HCT116 (cell line): ENCODE measurements at regions not wholly inside any gene's neighbourhood (a gene's known extent, or its start where the extent isn't known, plus 50 kb on each side); places are given as distances from the start of the nearest gene placed in this dataset.

Experiments
- ATAC-seq: fragments of 200-7000 bp; cut with Tn5 transposase; 2 replicates; pipeline ENCODE4 v1.9.1; 2020; ENCODE audit warnings: mild to moderate bottlenecking, moderate library complexity
- BruUV-seq: library from RNA; stranded (reverse); fragments of 400-500 nt; replicated peaks from 2 replicates; lab custom pipeline; 2021; lab: Mats Ljungman, UMichigan
- CTCF ChIA-PET: fragments of 300-600 bp; sonication (Branson Sonifier 250); formaldehyde crosslinking; loops from one replicate; lab custom pipeline; 2021; ENCODE audit warnings: antibody characterized with exemption; lab: Charles Lee
- POLR2A ChIA-PET: fragments of 300-600, 350-600 bp; sonication (Branson Sonifier 250); formaldehyde crosslinking; loops from one replicate; lab custom pipeline; 2021; ENCODE audit warnings: antibody characterized with exemption; lab: Charles Lee
- RAD21 ChIA-PET, 2 experiments: fragments of 300-600 bp; sonication (Branson Sonifier 250); formaldehyde crosslinking; loops; one replicate each; lab custom pipeline; 2023; ENCODE audit warnings: low total read pairs in 2 of 2; ENCODE audit not compliant: uncharacterized antibody in 2 of 2, unreplicated experiment in 2 of 2, low non-redundant PET in 1 of 2; lab: Charles Lee
- DNase-seq: peaks from one replicate; pipeline ENCODE4 v3.0.0-alpha.2; 2010; ENCODE audit warnings: low read depth, low spot score
- H2AFZ ChIP-seq: fragments of 200-600 bp; shearing (Covaris generic), sonication (generic); 2 replicates; pipeline ENCODE4 v1.6.1; 2017; ENCODE audit warnings: low read depth, mixed run types, mixed read lengths, antibody characterized with exemption, low read length; ENCODE audit not compliant: poor library complexity, severe bottlenecking
- H3K27ac ChIP-seq: 2 replicates; pipeline ENCODE4 v1.5.1; 2012; ENCODE audit warnings: low read depth, low read length
- H3K27me3 ChIP-seq: fragments of 200-600 bp; sonication (generic); 2 replicates; pipeline ENCODE4 v1.6.1; 2016; ENCODE audit warnings: mixed run types, low read length, mixed read lengths; ENCODE audit not compliant: insufficient read depth
- H3K36me3 ChIP-seq, 2 experiments: fragments of 200-500 bp in 1 of 2; fragments of 200-600 bp in 1 of 2; sonication (Bioruptor generic) in 1 of 2; sonication (generic) in 1 of 2; 2 replicates each; pipeline versions ENCODE4 v1.5.1 to v1.6.1; 2014 to 2016; ENCODE audit warnings: low read length in 2 of 2, inconsistent platforms in 1 of 2, mixed read lengths in 1 of 2, mixed run types in 1 of 2; ENCODE audit not compliant: insufficient read depth in 2 of 2, control insufficient read depth in 1 of 2
- H3K4me1 ChIP-seq, 2 experiments: fragments of 200-600 bp in 1 of 2; sonication (generic) in 1 of 2; 2 replicates each; pipeline versions ENCODE4 v1.5.1 to v1.6.1; 2012 to 2017; ENCODE audit warnings: low read length in 2 of 2, inconsistent platforms in 1 of 2, mild to moderate bottlenecking in 1 of 2, mixed read lengths in 1 of 2, mixed run types in 1 of 2, moderate library complexity in 1 of 2; ENCODE audit not compliant: insufficient read depth in 2 of 2, control insufficient read depth in 1 of 2
- H3K4me2 ChIP-seq: fragments of 200-600 bp; sonication (generic); 2 replicates; pipeline ENCODE4 v1.6.1; 2017; ENCODE audit warnings: mixed run types, low read length, mixed read lengths
- H3K4me3 ChIP-seq, 2 experiments: fragments of 200-600 bp in 1 of 2; sonication (generic) in 1 of 2; replicated peaks in 1 of 2; 2 replicates each; pipeline ENCODE4 v1.5.1; 2011 to 2016; ENCODE audit warnings: low read length in 2 of 2, control low read depth in 1 of 2, low read depth in 1 of 2, mild to moderate bottlenecking in 1 of 2, mixed read lengths in 1 of 2, mixed run types in 1 of 2
- H3K79me2 ChIP-seq: fragments of 200-600 bp; sonication (generic); 2 replicates; pipeline ENCODE4 v1.6.1; 2017; ENCODE audit warnings: mild to moderate bottlenecking, mixed run types, low read length, moderate library complexity, mixed read lengths; ENCODE audit not compliant: insufficient read depth
- H3K9ac ChIP-seq: fragments of 200-600 bp; sonication (generic); 2 replicates; pipeline ENCODE4 v1.6.1; 2016; ENCODE audit warnings: low read length, mixed read lengths
- H3K9me2 ChIP-seq: fragments of 200-600 bp; sonication (generic), shearing (Covaris generic); 2 replicates; pipeline ENCODE4 v1.6.1; 2017; ENCODE audit warnings: mixed run types, mild to moderate bottlenecking, moderate library complexity; ENCODE audit not compliant: insufficient read depth
- H3K9me3 ChIP-seq, 2 experiments: fragments of 200-500 bp in 1 of 2; fragments of 200-600 bp in 1 of 2; sonication (Bioruptor generic) in 1 of 2; sonication (generic) in 1 of 2; 2 replicates each; pipeline ENCODE4 v1.6.1; 2014 to 2017; ENCODE audit warnings: low read length in 2 of 2, mixed read lengths in 2 of 2, inconsistent platforms in 1 of 2, low read depth in 1 of 2, mild to moderate bottlenecking in 1 of 2, mixed run types in 1 of 2, moderate library complexity in 1 of 2; ENCODE audit not compliant: control insufficient read depth in 1 of 2, insufficient read depth in 1 of 2
- H4K20me1 ChIP-seq: fragments of 200-600 bp; sonication (generic), shearing (Covaris generic); 2 replicates; pipeline ENCODE4 v1.6.1; 2017; ENCODE audit warnings: mixed run types, mild to moderate bottlenecking, moderate library complexity; ENCODE audit not compliant: insufficient read depth
- CBX3 ChIP-seq: IDR thresholded peaks from 2 replicates; pipeline ENCODE4 v1.6.1; 2012; ENCODE audit warnings: low read depth
- CEBPB ChIP-seq: IDR thresholded peaks from 2 replicates; pipeline ENCODE4 v1.6.1; 2012; ENCODE audit warnings: low read depth
- ELF1 ChIP-seq: IDR thresholded peaks from 2 replicates; pipeline ENCODE4 v1.6.1; 2012; ENCODE audit warnings: low read depth, borderline replicate concordance
- EZH2 ChIP-seq: fragments of 200-600 bp; sonication (generic); IDR thresholded peaks from 2 replicates; pipeline ENCODE4 v1.6.1; 2017; ENCODE audit warnings: antibody characterized with exemption, mixed run types
- EZH2phosphoT487 ChIP-seq: fragments of 200-600 bp; IDR thresholded peaks from 2 replicates; pipeline ENCODE4 v1.6.1; 2018; ENCODE audit warnings: antibody characterized with exemption, borderline replicate concordance
- FOSL1 ChIP-seq: IDR thresholded peaks from 2 replicates; pipeline ENCODE4 v1.6.1; 2012; ENCODE audit warnings: low read depth
- JUND ChIP-seq: IDR thresholded peaks from 2 replicates; pipeline ENCODE4 v1.6.1; 2012
- POLR2AphosphoS5 ChIP-seq: IDR thresholded peaks from 2 replicates; pipeline ENCODE4 v1.6.1; 2011; ENCODE audit warnings: mild to moderate bottlenecking, low read depth, low read length, moderate library complexity
- SIN3A ChIP-seq: IDR thresholded peaks from 2 replicates; pipeline ENCODE4 v1.6.1; 2012; ENCODE audit warnings: low read depth
- SP1 ChIP-seq: IDR thresholded peaks from 2 replicates; pipeline ENCODE4 v1.6.1; 2012; ENCODE audit warnings: low read depth
- SRF ChIP-seq: IDR thresholded peaks from 2 replicates; pipeline ENCODE4 v1.6.1; 2012; ENCODE audit warnings: low read depth
- TCF7L2 ChIP-seq: IDR thresholded peaks from 2 replicates; pipeline ENCODE4 v1.7.0; 2011; ENCODE audit warnings: borderline replicate concordance, inconsistent platforms; ENCODE audit not compliant: insufficient read depth, insufficient read length; ENCODE audit errors: extremely low read depth
- YY1 ChIP-seq: IDR thresholded peaks from 2 replicates; pipeline ENCODE4 v1.6.1; 2011; ENCODE audit warnings: low read length, low read depth, moderate library complexity, mild to moderate bottlenecking; ENCODE audit not compliant: insufficient replicate concordance; ENCODE audit errors: extremely low read depth
- ZNF274 ChIP-seq: fragments of 200-500 bp; sonication (Bioruptor generic); IDR thresholded peaks from 2 replicates; pipeline ENCODE4 v1.6.1; 2014; ENCODE audit warnings: mild to moderate bottlenecking, low read depth, low read length, inconsistent platforms
- intact Hi-C: fragments of 100-400 bp; cut with micrococcal nuclease; formaldehyde crosslinking; loops from 2 replicates; pipeline ENCODE4 v1.10.0; 2022
- TF ChIP-seq, protein P1 (sequence below): IDR thresholded peaks from 2 replicates; pipeline ENCODE4 v1.6.1; 2012
- TF ChIP-seq, protein P2 (sequence below), 3 experiments: fragments of 200-600 bp in 1 of 3; sonication (generic) in 1 of 3; IDR thresholded peaks in 2 of 3; conservative IDR thresholded peaks in 1 of 3; 2 replicates each; pipeline ENCODE4 v1.5.1; 2012 to 2017; ENCODE audit warnings: low read depth in 2 of 3, low read length in 2 of 3, antibody characterized with exemption in 1 of 3, borderline replicate concordance in 1 of 3, control low read depth in 1 of 3, mild to moderate bottlenecking in 1 of 3, mixed read lengths in 1 of 3, mixed run types in 1 of 3, moderate library complexity in 1 of 3; ENCODE audit not compliant: insufficient read depth in 1 of 3
- TF ChIP-seq, protein P3 (sequence below): IDR thresholded peaks from 2 replicates; pipeline ENCODE4 v1.6.1; 2012
- TF ChIP-seq, protein P4 (sequence below): IDR thresholded peaks from 2 replicates; pipeline ENCODE4 v1.6.1; 2011; ENCODE audit warnings: mild to moderate bottlenecking, low read length, moderate library complexity; ENCODE audit not compliant: insufficient replicate concordance; ENCODE audit errors: extremely low read depth

DNA sequence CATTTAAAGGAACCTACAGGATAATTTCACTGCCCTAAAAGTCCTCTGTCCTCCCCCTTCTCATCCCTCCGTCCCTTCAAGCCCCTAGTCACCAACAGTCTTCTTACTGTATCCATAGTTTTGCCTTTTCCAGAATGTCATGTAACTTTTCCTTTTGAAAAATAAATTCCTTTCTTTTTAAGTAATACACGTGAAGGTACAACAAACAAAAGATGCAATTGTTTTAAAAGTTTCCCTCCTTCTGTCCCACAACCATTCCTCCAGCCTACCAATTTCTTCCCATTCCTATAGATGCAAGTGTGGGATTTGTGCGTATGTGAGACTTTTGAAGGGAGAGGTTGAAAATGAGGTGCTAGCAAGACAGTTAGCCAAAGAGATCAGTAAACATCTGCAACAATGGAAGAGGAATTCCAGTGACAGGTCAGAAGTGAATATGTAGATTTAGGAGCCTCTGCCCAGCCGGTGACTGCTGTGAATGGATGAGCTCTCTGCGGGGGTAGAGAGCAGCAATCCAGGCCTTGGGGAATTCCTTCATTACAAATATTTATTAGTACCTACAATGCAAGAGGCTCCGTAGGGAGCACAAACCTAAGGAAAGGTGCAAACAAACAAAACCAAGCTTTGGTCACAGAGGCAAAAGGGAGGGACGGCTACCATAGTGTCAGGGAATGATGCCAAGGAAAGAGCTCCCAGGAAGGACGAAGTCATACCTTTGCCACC lies 243.6 kb downstream of the SKIDA1 start (continued):
- no peak for TF ChIP-seq ELF1
- TF ChIP-seq SP1: no peak
- TF ChIP-seq POLR2AphosphoS5: no peak

DNA sequence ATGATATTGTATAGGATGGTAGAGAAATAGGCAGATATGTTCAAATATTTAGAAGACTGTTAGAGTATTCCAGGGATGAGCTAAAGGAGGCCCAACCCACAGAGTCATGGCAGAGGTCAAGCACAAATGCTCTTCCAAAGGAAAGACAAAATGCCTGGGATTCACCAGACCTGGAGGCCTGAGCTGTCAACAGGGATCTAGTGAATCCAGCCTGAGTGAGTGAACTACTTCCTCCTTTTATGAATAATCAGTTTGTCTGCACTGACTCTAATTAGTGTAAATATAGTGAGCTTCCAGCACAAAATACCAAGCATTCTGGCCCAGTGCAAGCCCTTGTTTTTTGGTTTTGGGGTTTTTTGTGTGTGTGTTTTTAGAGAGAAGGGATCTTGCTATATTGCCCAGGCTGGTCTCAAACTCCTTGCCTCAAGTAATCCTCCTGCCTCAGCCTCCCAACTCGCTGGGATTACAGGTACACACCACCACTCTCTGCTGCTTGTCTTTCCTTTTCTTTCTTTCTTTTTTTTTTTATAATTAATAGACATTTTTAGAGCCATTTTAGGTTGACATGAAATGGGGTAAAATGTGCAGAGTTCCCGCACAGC lies 244.4 kb downstream of the SKIDA1 start:
- Histone ChIP-seq H3K9ac (no peak overlapping the region), H3K4me2 (no peak overlapping the region), H3K27ac (no peak overlapping the region), H4K20me1 (no peaks in the 10 kb centered on the region), H3K4me3 (no peak overlapping the region), H3K36me3 (no peaks in the 10 kb centered on the region), H3K9me2 (no peaks in the 10 kb centered on the region), H3K27me3 (no peaks in the 10 kb centered on the region), H3K4me1 (peaks cover 16 to 48% of the 10 kb centered on the region in 2 experiments), H2AFZ (peak overlapping the region; percentile 53), H3K9me3 (no peaks in the 10 kb centered on the region), H3K79me2 (no peaks in the 10 kb centered on the region)
- no TSS peak for BruUV-seq
- ChIA-PET RAD21 (no interaction called here), CTCF (interaction anchor here (2.1 kb wide), 1 partner anchor 672 kb away, joined by 6 read pairs; no protein-coding TSS in a partner anchor), POLR2A (no interaction called here)
- intact Hi-C loops: no loop called here
- ATAC-seq (no peak), DNase-seq (no peak)
- TF ChIP-seq SP1 (no peak), ELF1 (no peak), TCF7L2 (no peak), CEBPB (no peak), SIN3A (no peak), CBX3 (no peak), JUND (no peak), FOSL1 (no peak), EZH2phosphoT487 (no peak), YY1 (no peak), ZNF274 (no peak), SRF (no peak), EZH2 (no peak)
- TF ChIP-seq, protein P1, sequence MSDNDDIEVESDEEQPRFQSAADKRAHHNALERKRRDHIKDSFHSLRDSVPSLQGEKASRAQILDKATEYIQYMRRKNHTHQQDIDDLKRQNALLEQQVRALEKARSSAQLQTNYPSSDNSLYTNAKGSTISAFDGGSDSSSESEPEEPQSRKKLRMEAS: no peak
- TF ChIP-seq, protein P2, sequence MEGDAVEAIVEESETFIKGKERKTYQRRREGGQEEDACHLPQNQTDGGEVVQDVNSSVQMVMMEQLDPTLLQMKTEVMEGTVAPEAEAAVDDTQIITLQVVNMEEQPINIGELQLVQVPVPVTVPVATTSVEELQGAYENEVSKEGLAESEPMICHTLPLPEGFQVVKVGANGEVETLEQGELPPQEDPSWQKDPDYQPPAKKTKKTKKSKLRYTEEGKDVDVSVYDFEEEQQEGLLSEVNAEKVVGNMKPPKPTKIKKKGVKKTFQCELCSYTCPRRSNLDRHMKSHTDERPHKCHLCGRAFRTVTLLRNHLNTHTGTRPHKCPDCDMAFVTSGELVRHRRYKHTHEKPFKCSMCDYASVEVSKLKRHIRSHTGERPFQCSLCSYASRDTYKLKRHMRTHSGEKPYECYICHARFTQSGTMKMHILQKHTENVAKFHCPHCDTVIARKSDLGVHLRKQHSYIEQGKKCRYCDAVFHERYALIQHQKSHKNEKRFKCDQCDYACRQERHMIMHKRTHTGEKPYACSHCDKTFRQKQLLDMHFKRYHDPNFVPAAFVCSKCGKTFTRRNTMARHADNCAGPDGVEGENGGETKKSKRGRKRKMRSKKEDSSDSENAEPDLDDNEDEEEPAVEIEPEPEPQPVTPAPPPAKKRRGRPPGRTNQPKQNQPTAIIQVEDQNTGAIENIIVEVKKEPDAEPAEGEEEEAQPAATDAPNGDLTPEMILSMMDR (IDR thresholded peaks at IDR 0.05 in 2 of 3, conservative IDR thresholded peaks at IDR 0.05 in 1 of 3; ENCODE audit: borderline replicate concordance in 1 of 3, insufficient read depth in 1 of 3, low read depth in 2 of 3, low read length in 2 of 3): no peak
- TF ChIP-seq, protein P3, sequence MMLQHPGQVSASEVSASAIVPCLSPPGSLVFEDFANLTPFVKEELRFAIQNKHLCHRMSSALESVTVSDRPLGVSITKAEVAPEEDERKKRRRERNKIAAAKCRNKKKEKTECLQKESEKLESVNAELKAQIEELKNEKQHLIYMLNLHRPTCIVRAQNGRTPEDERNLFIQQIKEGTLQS: no peak
- TF ChIP-seq, protein P4, sequence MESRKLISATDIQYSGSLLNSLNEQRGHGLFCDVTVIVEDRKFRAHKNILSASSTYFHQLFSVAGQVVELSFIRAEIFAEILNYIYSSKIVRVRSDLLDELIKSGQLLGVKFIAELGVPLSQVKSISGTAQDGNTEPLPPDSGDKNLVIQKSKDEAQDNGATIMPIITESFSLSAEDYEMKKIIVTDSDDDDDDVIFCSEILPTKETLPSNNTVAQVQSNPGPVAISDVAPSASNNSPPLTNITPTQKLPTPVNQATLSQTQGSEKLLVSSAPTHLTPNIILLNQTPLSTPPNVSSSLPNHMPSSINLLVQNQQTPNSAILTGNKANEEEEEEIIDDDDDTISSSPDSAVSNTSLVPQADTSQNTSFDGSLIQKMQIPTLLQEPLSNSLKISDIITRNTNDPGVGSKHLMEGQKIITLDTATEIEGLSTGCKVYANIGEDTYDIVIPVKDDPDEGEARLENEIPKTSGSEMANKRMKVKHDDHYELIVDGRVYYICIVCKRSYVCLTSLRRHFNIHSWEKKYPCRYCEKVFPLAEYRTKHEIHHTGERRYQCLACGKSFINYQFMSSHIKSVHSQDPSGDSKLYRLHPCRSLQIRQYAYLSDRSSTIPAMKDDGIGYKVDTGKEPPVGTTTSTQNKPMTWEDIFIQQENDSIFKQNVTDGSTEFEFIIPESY: no peak
